Neural progenitor cell (in vitro differentiated cells): ENCODE measurements at regions not wholly inside any gene's neighbourhood (a gene's known extent, or its start where the extent isn't known, plus 50 kb on each side); places are given as distances from the start of the nearest gene placed in this dataset.

ENCODE experiments used
- EZH2 ChIP-seq: fragments of 200-600 bp; sonication (generic); IDR thresholded peaks from 2 replicates; pipeline ENCODE4 v1.6.1; 2017; ENCODE audit warnings: antibody characterized with exemption, mild to moderate bottlenecking, moderate library complexity
- EZH2phosphoT487 ChIP-seq: fragments of 200-600 bp; sonication (generic); IDR thresholded peaks from 2 replicates; pipeline ENCODE4 v1.6.1; 2017; ENCODE audit warnings: antibody characterized with exemption
- TF ChIP-seq, protein P1 (sequence below): fragments of 200-600 bp; sonication (generic); IDR thresholded peaks from 2 replicates; pipeline ENCODE4 v1.5.1; 2017; ENCODE audit warnings: antibody characterized with exemption, mild to moderate bottlenecking

DNA sequence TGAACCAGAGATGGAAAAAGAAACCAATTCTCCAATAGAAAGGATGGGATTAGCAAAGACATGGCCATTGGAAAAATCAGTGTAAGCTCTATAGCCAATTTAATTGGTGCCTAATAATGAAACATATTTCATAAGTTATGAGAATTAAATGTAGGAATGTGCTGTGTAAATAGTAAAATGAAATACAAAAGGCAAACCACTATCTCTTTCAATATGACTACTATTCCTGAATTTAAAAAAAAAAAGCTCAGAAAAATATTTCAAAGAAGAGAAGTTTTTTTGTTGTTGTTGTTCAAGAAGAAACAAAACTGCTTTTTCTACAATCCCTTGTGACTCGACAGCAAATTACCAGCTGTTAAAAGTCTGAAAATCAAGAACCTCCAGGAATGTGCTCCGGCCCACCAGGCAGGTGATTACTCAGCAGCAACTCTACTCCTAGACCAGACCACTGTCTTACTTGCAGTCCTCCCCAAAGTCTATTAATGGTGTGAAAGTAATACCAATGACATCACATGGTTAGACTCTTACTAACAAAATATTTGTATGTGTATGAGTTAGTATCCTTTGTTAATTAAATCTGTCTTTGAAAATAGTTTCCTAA lies 362.4 kb downstream of the KCTD12 start:
- TF ChIP-seq, protein P1, sequence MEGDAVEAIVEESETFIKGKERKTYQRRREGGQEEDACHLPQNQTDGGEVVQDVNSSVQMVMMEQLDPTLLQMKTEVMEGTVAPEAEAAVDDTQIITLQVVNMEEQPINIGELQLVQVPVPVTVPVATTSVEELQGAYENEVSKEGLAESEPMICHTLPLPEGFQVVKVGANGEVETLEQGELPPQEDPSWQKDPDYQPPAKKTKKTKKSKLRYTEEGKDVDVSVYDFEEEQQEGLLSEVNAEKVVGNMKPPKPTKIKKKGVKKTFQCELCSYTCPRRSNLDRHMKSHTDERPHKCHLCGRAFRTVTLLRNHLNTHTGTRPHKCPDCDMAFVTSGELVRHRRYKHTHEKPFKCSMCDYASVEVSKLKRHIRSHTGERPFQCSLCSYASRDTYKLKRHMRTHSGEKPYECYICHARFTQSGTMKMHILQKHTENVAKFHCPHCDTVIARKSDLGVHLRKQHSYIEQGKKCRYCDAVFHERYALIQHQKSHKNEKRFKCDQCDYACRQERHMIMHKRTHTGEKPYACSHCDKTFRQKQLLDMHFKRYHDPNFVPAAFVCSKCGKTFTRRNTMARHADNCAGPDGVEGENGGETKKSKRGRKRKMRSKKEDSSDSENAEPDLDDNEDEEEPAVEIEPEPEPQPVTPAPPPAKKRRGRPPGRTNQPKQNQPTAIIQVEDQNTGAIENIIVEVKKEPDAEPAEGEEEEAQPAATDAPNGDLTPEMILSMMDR, result no peak
- TF ChIP-seq EZH2phosphoT487 (no peak), EZH2 (no peak)
